Osteocyte (in vitro differentiated cells): ENCODE measurements at regions not wholly inside any gene's neighbourhood (a gene's known extent, or its start where the extent isn't known, plus 50 kb on each side); places are given as distances from the start of the nearest gene placed in this dataset.

ENCODE experiments used
- DNase-seq: peaks from one replicate; pipeline ENCODE4 v3.0.0; 2021; ENCODE audit warnings: mixed read lengths; ENCODE audit not compliant: unreplicated experiment; ENCODE audit errors: extremely low spot score
- H3K27ac Mint-ChIP-seq: one replicate; pipeline ENCODE4 v1.8.0; 2021; ENCODE audit warnings: mild to moderate bottlenecking, mixed read lengths; ENCODE audit not compliant: unreplicated experiment
- H3K27me3 Mint-ChIP-seq: one replicate; pipeline ENCODE4 v1.8.0; 2021; ENCODE audit warnings: mixed read lengths; ENCODE audit not compliant: unreplicated experiment
- H3K36me3 Mint-ChIP-seq: one replicate; pipeline ENCODE4 v1.8.0; 2021; ENCODE audit warnings: mixed read lengths; ENCODE audit not compliant: unreplicated experiment
- H3K4me1 Mint-ChIP-seq: one replicate; pipeline ENCODE4 v1.8.0; 2021; ENCODE audit warnings: mixed read lengths; ENCODE audit not compliant: unreplicated experiment
- H3K4me3 Mint-ChIP-seq: one replicate; pipeline ENCODE4 v1.8.0; 2021; ENCODE audit warnings: mild to moderate bottlenecking, moderate library complexity, mixed read lengths; ENCODE audit not compliant: unreplicated experiment
- H3K9me3 Mint-ChIP-seq: one replicate; pipeline ENCODE4 v1.8.0; 2021; ENCODE audit warnings: mixed read lengths; ENCODE audit not compliant: unreplicated experiment
- CTCF ChIP-seq: fragments of 200-600 bp; sonication (generic); IDR thresholded peaks from 2 replicates; pipeline ENCODE4 v1.5.0; 2021; ENCODE audit warnings: antibody characterized with exemption, mild to moderate bottlenecking, moderate library complexity

GRCh38 chr14:98536256-98536655, 735.7 kb downstream of the BCL11B start:
- no peaks in the 10 kb centered on the region for H3K4me1 Mint-ChIP-seq
- H3K27ac Mint-ChIP-seq: no peak overlapping the region
- H3K27me3 Mint-ChIP-seq: no peaks in the 10 kb centered on the region
- H3K36me3 Mint-ChIP-seq: no peaks in the 10 kb centered on the region
- peaks cover 22% of the 10 kb centered on the region for H3K9me3 Mint-ChIP-seq
- H3K4me3 Mint-ChIP-seq: no peak overlapping the region
- no peak for TF ChIP-seq CTCF
- no peak for DNase-seq

GRCh38 chr14:98542316-98542715, 729.7 kb downstream of the BCL11B start:
- peaks cover 14% of the 10 kb centered on the region for H3K9me3 Mint-ChIP-seq
- H3K27me3 Mint-ChIP-seq: no peaks in the 10 kb centered on the region
- no peaks in the 10 kb centered on the region for H3K36me3 Mint-ChIP-seq
- no peak overlapping the region for H3K4me3 Mint-ChIP-seq
- no peak for TF ChIP-seq CTCF
- DNase-seq: no peak
- H3K27ac Mint-ChIP-seq: no peak overlapping the region
- no peaks in the 10 kb centered on the region for H3K4me1 Mint-ChIP-seq

GRCh38 chr14:98543074-98543473, 728.9 kb downstream of the BCL11B start:
- Mint-ChIP-seq H3K4me3 (no peak overlapping the region), H3K27me3 (no peaks in the 10 kb centered on the region)

GRCh38 chr14:98544174-98544573, 727.8 kb downstream of the BCL11B start:
- H3K27me3 Mint-ChIP-seq: no peaks in the 10 kb centered on the region
- no peak for TF ChIP-seq CTCF
- H3K4me1 Mint-ChIP-seq: no peaks in the 10 kb centered on the region
- peaks cover 9% of the 10 kb centered on the region for H3K9me3 Mint-ChIP-seq
- no peak for DNase-seq
- no peak overlapping the region for H3K4me3 Mint-ChIP-seq
- H3K27ac Mint-ChIP-seq: no peak overlapping the region
- H3K36me3 Mint-ChIP-seq: no peaks in the 10 kb centered on the region

More at GRCh38 chr14:98543074-98543473, 728.9 kb downstream of the BCL11B start:
- H3K4me1 Mint-ChIP-seq: no peaks in the 10 kb centered on the region
- no peaks in the 10 kb centered on the region for H3K36me3 Mint-ChIP-seq
- H3K27ac Mint-ChIP-seq: no peak overlapping the region
- no peak for TF ChIP-seq CTCF
- peaks cover 9% of the 10 kb centered on the region for H3K9me3 Mint-ChIP-seq
- DNase-seq: no peak

- no peaks in the 10 kb centered on the region for H3K4me1 Mint-ChIP-seq
- no peaks in the 10 kb centered on the region for H3K36me3 Mint-ChIP-seq
- no peak overlapping the region for H3K27ac Mint-ChIP-seq
- DNase-seq: no peak
- no peaks in the 10 kb centered on the region for H3K27me3 Mint-ChIP-seq
- TF ChIP-seq CTCF: no peak
- no peak overlapping the region for H3K4me3 Mint-ChIP-seq
- peaks cover 9% of the 10 kb centered on the region for H3K9me3 Mint-ChIP-seq
These were observed 726.8 kb downstream of the BCL11B start for GRCh38 chr14:98545181-98545580.
